ELR (cell line): ENCODE measurements at regions not wholly inside any gene's neighbourhood (a gene's known extent, or its start where the extent isn't known, plus 50 kb on each side); places are given as distances from the start of the nearest gene placed in this dataset.
"Not testable (repeated sequence)": the region's sequence is repeated elsewhere in the genome, so short reads cannot be mapped to it uniquely, and the experiment has no call there.

ENCODE experiments used
- DNase-seq: peaks from one replicate; pipeline ENCODE4 v3.0.0-alpha.2; 2015; ENCODE audit warnings: low read depth

DNA sequence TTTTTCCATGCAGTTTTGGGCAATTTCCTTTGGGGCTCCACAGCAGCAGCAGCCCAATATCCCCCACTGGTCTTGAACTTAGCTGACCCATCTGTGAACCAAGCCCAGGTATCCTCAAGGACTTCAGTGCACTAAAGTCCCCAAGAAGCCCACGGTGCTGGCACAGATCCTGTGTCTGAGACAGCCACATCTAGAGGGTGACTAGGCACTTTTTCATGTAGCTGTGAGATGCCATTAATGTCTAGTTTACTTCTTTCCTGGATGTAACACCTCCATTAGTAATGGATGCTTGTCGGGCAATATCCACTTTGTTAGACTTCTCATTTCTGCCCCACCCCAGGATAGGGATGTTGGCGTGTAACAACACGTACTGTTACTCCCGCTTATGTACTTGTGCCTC is 117.9 kb downstream of the GPCPD1 start:
- no peak for DNase-seq

DNA sequence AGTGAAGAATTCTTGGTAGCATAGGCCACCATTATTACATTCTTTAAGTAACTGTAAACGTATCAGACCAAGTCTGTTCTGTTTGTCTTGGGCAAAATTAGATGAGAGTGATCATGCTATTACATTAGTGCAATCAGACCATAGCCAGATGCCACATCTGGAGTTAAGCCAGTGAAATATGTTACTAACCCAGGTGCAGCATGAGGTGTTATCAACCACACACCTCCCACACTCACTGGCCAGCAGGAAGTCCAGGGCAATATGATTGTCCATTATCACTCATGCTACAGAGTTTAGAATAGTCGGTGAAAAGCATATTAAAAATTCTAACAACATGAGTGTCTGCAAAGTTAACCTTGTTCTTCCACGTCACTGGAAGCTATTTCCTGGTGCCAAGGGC is 119.4 kb downstream of the GPCPD1 start:
- DNase-seq = no peak

GRCh38 chr20:5489601-5490000 is 121.2 kb downstream of the GPCPD1 start:
- DNase-seq = no peak

GRCh38 chr20:5488823-5489222 is 122.0 kb downstream of the GPCPD1 start:
- no peak for DNase-seq

GRCh38 chr20:5486377-5487054 is 124.3 kb downstream of the GPCPD1 start:
- no peak for DNase-seq

DNA sequence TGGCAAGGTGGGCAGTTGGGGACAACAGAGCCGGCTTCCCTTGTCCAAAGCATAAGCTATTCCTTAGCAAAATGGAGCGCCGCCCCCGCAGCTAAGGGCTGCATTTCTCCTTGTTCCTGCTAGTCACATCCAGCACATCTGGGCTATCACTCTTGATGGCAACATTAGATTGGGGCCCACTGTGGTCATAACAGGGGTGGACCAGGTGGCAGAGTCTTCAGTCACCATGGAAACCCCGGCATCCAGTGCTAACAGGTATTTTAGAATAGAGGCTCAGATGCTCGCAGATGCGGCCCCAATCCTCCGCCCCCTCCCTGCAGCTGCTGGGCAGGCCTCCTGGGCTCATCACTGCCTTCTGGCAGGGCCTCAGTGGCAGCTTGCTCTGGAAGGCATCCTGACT is 125.9 kb downstream of the GPCPD1 start:
- no peak for DNase-seq

GRCh38 chr20:5484346-5484745 is 126.5 kb downstream of the GPCPD1 start:
- no peak for DNase-seq

- DNase-seq = no peak
Observed at GRCh38 chr20:5482791-5483190, 128.0 kb downstream of the GPCPD1 start.

DNA sequence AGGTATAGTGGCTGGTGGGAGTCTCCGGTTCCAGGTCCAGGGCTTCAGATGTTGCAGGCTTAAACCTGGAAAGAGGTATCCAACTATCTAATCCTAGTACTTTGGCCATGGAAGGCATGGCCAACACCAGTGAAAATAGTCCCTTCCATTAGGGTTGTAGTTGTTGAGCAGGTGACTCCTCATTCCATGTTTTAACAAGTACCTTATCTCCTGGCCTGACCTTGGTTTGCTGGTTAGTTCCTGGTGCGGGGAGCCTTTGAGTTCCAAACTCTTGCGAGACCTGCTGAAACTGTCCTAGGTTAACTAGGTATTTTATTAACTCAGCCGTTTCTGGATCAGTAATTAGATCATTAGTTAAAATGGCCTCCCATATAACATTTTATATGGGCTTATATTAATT is 128.9 kb downstream of the GPCPD1 start:
- no peak for DNase-seq

DNA sequence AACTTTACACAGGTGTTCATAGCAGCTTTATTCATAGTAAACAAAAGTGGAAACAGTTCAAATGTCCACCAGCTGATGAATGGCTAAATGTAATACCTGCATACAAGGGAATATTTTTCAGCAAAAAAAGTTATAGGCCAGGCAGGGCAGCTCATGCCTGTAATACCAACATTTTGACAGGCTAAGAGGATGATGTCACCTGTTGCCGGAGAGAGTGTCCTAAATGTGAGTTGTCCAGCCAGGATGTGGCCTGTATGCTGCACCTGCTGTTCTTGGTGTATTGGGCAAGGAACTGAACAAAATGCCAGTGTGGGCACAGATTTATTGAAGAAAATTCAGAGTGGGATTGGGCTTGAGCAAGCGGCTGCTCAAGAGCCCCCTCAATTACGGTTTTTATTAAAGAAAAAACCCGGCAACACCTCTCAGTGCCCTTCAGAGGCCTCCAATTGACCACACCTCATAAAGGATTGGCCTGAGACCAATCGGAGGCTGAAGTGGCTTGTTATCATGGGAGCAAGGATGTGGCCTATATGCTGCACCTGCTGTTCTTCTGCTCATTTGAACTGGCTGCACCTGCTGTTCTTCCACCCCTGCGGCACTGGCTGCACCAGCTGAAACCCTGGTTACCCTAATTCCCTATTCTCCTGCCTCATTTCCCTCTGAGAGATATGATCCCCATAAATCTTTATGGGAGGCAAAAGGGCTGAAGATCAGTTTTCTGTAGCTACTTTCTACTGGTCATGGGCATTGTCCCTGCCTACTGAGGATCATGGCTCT is 129.8 kb downstream of the GPCPD1 start:
- no peak for DNase-seq

DNA sequence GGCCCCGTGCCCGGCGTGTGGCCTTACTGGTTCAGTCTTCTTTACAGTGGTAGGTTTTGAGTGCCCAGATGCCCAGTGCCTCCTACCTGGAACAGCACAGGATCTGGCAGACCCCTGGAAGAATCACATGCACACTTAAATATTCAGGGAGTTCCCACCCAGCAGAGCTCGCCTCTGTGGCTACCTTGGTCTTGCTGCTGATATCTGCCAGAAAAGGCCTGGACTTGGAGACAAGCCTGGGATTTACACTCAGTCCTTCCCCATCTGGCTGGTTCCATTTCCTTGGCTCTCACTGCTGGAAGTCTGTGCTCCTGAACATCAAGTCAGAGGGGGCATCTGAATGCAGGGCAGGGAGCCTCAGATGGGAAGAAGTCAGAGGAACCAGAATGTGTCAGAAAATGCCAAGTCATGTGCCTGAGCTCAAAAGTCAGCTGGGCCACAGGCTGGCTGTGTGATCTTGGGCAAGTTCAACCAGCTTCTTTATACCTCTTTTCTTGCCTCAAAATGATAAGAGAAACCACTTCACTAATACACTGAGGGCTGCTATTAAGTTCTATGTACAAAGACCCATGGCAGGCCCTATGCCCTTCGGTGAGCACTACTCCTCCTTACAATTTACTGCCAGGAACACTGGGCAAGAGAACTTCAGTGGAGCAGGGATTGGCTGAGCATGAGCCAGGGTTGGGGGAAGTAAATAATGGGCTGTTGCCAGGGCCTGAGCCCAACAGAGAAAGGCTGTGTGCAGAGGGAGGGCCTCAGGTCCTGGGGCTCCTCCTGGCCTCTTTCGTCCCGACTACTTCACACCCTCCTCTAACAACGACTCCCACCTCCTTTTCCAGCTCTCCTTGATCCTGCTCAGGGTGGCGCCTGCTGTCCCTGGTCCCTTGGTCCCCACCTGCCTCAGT is 135.9 kb downstream of the GPCPD1 start:
- DNase-seq = no peak

GRCh38 chr20:5471866-5472265 is 138.9 kb downstream of the GPCPD1 start:
- DNase-seq = not testable (repeated sequence)

DNA sequence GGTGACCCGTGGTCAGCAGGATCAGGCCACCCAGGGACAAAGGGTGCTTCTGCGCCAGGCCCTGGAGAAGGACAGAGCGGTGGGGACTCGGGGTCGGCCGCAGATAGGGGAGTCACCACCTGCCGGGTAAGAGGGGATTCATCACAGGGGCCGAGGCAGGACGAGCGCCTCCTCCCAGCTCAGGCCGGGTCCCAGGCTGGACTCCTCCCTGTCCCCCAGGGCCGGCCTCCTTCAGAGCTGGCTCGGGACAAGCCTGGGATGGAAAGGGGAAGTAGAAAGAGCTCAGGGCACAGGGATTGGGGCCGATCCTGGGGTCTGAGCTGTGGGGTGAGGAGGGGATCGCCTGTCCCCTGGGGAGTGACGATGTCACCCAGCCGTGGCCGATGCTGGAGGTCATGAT is 139.4 kb downstream of the GPCPD1 start:
- no peak for DNase-seq

- no peak for DNase-seq
Observed at GRCh38 chr20:5470943-5471342, 139.9 kb downstream of the GPCPD1 start.

DNA sequence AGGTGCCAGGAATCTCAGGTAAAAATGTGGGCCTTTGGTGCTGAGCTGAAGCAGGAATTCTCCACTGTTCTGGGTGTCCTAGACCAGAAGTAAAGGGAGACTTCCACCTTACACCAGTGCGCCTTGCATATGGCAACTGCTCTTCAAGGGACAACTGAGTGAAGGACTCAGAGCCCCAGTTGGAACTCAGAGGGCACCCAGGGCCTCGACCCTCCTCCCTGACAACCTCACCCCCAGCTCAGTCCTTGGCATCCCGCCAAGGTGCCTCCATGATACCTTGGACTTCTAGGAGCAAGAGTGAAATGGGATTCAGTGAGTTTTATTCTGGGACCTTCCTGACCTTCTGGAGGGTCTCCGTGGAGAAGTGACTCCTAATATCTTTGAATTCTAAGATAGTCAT is 140.3 kb downstream of the GPCPD1 start:
- DNase-seq = no peak

DNA sequence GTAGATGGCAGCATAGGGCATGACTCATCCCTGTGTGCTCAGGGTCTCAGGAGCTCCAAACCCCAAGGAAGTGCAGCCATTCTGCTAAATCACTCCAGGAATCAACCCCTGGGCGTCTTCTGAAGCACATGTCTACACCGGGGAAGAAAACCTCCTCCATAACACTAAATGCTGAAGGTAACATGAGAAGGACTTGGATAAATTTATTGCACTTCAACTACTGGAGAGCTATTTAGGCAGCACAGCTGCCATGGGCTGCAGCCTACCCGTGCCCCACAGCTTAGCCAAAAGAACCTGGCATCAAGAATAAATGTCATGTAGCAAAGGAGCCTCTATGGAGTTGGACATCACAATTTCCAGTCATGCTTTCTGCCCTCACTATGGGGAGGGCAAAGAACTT is 141.7 kb downstream of the GPCPD1 start:
- no peak for DNase-seq

GRCh38 chr20:5467086-5467485 is 143.7 kb downstream of the GPCPD1 start:
- no peak for DNase-seq

GRCh38 chr20:5465604-5465927 is 145.2 kb downstream of the GPCPD1 start:
- DNase-seq = no peak

DNA sequence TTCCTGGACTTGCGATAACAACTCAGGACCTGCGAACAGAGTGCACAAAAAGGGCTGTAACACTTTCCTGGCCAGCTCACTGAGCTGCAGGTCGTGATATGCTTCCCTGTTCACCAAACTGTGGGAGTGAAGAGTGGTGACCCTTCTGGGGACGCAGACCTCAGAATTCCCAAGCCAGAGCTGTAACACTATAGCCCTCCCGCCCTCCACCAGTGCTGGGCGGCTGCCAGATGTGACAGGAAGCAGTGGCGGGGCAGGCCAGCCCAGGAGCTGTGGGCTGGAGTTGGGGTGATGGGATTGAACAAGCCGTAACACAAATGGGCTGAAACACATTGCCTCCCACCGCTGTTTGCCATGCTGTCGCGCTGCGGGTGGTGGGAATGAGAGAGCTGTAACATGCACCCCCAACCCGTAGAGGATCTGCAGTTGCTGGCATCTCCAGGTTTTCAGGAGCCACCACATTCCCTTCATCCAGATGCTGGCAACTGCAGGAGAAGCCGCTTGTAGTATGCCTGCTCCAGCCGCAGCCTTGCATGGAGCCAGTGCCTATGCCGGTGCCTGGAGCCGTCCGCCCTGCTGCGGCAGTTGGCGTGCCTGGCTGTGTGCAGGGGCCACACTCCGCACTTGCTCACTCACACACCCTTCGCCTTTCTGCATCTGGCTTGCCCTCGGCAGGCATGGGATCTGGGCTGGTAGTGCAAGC is 145.8 kb downstream of the GPCPD1 start:
- DNase-seq = no peak

DNA sequence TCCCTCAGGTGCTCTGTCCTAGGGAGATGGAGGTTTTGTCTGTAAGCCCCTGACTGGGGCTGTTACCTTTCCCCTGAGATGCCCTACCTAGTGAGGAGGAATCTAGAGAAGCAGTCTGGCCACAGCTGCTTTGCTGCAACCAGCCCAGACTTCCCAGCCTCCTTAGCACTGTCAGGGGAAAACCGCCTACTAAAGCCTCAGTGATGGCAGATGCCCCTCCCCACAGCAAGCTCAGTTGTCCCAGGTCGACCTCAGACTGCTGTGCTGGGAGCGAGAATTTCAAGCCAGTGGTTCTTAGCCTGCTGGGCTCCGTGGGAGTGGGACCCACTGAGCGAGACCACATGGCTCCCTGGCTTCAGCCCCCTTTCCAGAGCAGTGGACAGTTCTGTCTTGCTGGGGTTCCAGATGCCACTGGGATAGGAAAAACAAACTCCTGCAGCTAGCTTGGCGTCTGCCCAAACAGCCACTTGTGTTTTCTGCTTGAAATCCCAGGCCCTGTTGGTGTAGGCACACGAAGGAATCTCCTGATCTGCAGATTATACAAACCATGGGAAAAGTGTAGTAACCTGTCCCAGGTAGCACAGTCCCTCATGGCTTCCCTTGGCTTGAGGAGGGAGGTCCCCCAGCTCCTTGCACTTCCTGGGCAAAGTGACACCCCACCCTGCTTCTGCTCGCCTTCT is 146.4 kb upstream of the PROKR2 start:
- no peak for DNase-seq

- not testable (repeated sequence) for DNase-seq
Observed at GRCh38 chr20:5453745-5454144, 137.0 kb upstream of the PROKR2 start.

DNA sequence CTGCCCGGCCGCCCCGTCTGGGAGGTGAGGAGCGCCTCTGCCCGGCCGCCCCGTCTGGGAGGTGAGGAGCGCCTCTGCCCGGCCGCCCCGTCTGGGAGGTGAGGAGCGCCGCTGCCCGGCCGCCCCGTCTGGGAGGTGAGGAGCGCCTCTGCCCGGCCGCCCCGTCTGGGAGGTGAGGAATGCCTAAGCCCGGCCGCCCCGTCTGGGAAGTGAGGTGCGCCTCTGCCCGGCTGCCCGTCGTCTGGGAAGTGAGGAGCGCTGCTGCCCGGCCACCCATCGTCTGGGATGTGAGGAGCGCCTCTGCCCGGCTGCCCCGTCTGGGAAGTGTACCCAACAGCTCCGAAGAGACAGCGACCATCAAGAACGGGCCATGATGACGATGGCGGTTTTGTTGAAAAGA is 136.6 kb upstream of the PROKR2 start:
- DNase-seq = not testable (repeated sequence)
